NCI-H128 (cell line): ENCODE measurements at regions not wholly inside any gene's neighbourhood (a gene's known extent, or its start where the extent isn't known, plus 50 kb on each side); places are given as distances from the start of the nearest gene placed in this dataset.
"Not testable (repeated sequence)": the region's sequence is repeated elsewhere in the genome, so short reads cannot be mapped to it uniquely, and the experiment has no call there.

Experiments used
- DNase-seq: peaks from one replicate; lab custom pipeline; 2025; ENCODE audit not compliant: unreplicated experiment; lab: John Stamatoyannopoulos, UW

GRCh38 chr21:17738176-17738953, 80.8 kb downstream of the C21orf91 start:
- DNase-seq = no peak

- DNase-seq = no peak
Observed at GRCh38 chr21:17736072-17736471, 83.1 kb downstream of the C21orf91 start.

GRCh38 chr21:17733209-17733608, 85.9 kb downstream of the C21orf91 start:
- DNase-seq = no peak

GRCh38 chr21:17732306-17732705, 86.8 kb downstream of the C21orf91 start:
- DNase-seq = no peak

- no peak for DNase-seq
Observed at GRCh38 chr21:17731554-17731953, 87.6 kb downstream of the C21orf91 start.

GRCh38 chr21:17730782-17731181, 88.4 kb downstream of the C21orf91 start:
- no peak for DNase-seq

GRCh38 chr21:17729455-17729854, 89.7 kb downstream of the C21orf91 start:
- no peak for DNase-seq

- DNase-seq = no peak
Observed at GRCh38 chr21:17727361-17727760, 91.8 kb downstream of the C21orf91 start.

GRCh38 chr21:17726047-17726829, 92.9 kb downstream of the C21orf91 start:
- DNase-seq = no peak

- peak; percentile 82 for DNase-seq
Observed at GRCh38 chr21:17725339-17725738, 93.8 kb downstream of the C21orf91 start.

GRCh38 chr21:17712887-17713286, 100.2 kb upstream of the BTG3 start:
- no peak for DNase-seq

- no peak for DNase-seq
Observed at GRCh38 chr21:17711896-17712295, 99.2 kb upstream of the BTG3 start.

- DNase-seq = no peak
Observed at GRCh38 chr21:17709266-17709611, 96.5 kb upstream of the BTG3 start.

- DNase-seq = no peak
Observed at GRCh38 chr21:17708522-17709265, 96.0 kb upstream of the BTG3 start.

- no peak for DNase-seq
Observed at GRCh38 chr21:17699524-17700189, 87.0 kb upstream of the BTG3 start.

GRCh38 chr21:17697473-17697872, 84.8 kb upstream of the BTG3 start:
- DNase-seq = no peak

- not testable (repeated sequence) for DNase-seq
Observed at GRCh38 chr21:17694416-17694815, 81.7 kb upstream of the BTG3 start.

GRCh38 chr21:17693801-17694200, 81.1 kb upstream of the BTG3 start:
- no peak for DNase-seq

GRCh38 chr21:17690078-17690494, 77.4 kb upstream of the BTG3 start:
- DNase-seq = no peak

GRCh38 chr21:17688912-17689874, 76.5 kb upstream of the BTG3 start:
- DNase-seq = no peak
